ENCODE measurements at regions not wholly inside any gene's neighbourhood (a gene's known extent, or its start where the extent isn't known, plus 50 kb on each side); places are given as distances from the start of the nearest gene placed in this dataset.
"Not testable (repeated sequence)": the region's sequence is repeated elsewhere in the genome, so short reads cannot be mapped to it uniquely, and the experiment has no call there.

DNA sequence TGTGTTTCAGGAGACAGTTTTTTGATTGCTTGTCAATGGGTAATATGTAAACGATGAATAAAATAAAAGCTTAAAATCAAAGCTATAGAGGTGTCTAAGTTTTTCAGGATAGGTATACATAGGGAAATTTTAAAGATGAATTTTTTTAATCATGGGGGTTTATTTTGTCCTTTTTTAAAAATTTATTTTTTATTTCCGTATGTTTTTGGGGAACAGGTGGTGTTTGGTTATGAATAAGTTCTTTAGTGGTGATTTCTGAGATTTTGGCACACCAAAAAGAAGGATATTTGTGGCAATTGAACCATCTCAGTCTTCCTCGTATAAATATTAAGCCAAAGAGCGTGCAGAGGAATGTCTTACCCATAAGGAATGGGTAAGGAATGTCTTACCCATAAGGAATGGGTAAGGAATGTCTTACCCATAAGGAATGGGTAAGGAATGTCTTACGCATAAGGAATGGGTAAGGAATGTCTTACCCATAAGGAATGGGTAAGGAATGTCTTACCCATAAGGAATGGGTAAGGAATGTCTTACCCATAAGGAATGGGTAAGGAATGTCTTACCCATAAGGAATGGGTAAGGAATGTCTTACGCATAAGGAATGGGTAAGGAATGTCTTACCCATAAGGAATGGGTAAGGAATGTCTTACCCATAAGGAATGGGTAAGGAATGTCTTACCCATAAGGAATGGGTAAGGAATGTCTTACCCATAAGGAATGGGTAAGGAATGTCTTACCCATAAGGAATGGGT is 53.5 kb upstream of the PLCB4 start:
- TF ChIP-seq, protein P1, sequence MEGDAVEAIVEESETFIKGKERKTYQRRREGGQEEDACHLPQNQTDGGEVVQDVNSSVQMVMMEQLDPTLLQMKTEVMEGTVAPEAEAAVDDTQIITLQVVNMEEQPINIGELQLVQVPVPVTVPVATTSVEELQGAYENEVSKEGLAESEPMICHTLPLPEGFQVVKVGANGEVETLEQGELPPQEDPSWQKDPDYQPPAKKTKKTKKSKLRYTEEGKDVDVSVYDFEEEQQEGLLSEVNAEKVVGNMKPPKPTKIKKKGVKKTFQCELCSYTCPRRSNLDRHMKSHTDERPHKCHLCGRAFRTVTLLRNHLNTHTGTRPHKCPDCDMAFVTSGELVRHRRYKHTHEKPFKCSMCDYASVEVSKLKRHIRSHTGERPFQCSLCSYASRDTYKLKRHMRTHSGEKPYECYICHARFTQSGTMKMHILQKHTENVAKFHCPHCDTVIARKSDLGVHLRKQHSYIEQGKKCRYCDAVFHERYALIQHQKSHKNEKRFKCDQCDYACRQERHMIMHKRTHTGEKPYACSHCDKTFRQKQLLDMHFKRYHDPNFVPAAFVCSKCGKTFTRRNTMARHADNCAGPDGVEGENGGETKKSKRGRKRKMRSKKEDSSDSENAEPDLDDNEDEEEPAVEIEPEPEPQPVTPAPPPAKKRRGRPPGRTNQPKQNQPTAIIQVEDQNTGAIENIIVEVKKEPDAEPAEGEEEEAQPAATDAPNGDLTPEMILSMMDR (IDR thresholded peaks at IDR 0.05; ENCODE audit: low read depth, low read length), result not testable (repeated sequence)
- not testable (repeated sequence) for TF ChIP-seq POLR2A (IDR thresholded peaks at IDR 0.05; ENCODE audit: extremely low read depth, insufficient read length); MAX (IDR thresholded peaks at IDR 0.05; ENCODE audit: low read depth, low read length)
